GM18867 (cell line): ENCODE measurements at regions not wholly inside any gene's neighbourhood (a gene's known extent, or its start where the extent isn't known, plus 50 kb on each side); places are given as distances from the start of the nearest gene placed in this dataset.
A peak's percentile ranks its signal among the peaks of the same experiment; 100 is the strongest.

ENCODE experiments used
- ATAC-seq: cut with Tn5 transposase; IDR thresholded peaks from one replicate; pipeline ENCODE4 v1.9.1; 2021; ENCODE audit warnings: mild to moderate bottlenecking, moderate library complexity; ENCODE audit not compliant: unreplicated experiment

GRCh38 chr5:58259685-58260152 is 200.2 kb downstream of the PLK2 start:
- ATAC-seq: no peak

- no peak for ATAC-seq
These were observed 200.8 kb downstream of the PLK2 start for GRCh38 chr5:58258984-58259684.

GRCh38 chr5:58255970-58256369 is 203.9 kb downstream of the PLK2 start:
- no peak for ATAC-seq

- no peak for ATAC-seq
These were observed 204.5 kb downstream of the PLK2 start for GRCh38 chr5:58255386-58255785.

GRCh38 chr5:58248221-58248620 is 211.7 kb downstream of the PLK2 start:
- ATAC-seq: no peak

- no peak for ATAC-seq
These were observed 213.4 kb downstream of the PLK2 start for GRCh38 chr5:58246461-58246944.

GRCh38 chr5:58245476-58245840 is 214.4 kb downstream of the PLK2 start:
- no peak for ATAC-seq

- ATAC-seq: no peak
These were observed 214.9 kb downstream of the PLK2 start for GRCh38 chr5:58244819-58245475.

GRCh38 chr5:58241389-58241788 is 218.5 kb downstream of the PLK2 start:
- ATAC-seq: no peak

- ATAC-seq: no peak
These were observed 219.6 kb downstream of the PLK2 start for GRCh38 chr5:58240322-58240721.

GRCh38 chr5:58239731-58240130 is 220.2 kb downstream of the PLK2 start:
- ATAC-seq: no peak

GRCh38 chr5:58239045-58239444 is 220.8 kb downstream of the PLK2 start:
- ATAC-seq: peak; percentile 84

- ATAC-seq: no peak
These were observed 223.4 kb downstream of the PLK2 start for GRCh38 chr5:58236498-58236897.

GRCh38 chr5:58235299-58235698 is 224.6 kb downstream of the PLK2 start:
- no peak for ATAC-seq

- ATAC-seq: no peak
These were observed 227.8 kb downstream of the PLK2 start for GRCh38 chr5:58232130-58232529.

GRCh38 chr5:58231041-58231440 is 228.8 kb downstream of the PLK2 start:
- no peak for ATAC-seq

- ATAC-seq: no peak
These were observed 231.0 kb downstream of the PLK2 start for GRCh38 chr5:58228896-58229295.

GRCh38 chr5:58227858-58228257 is 232.0 kb downstream of the PLK2 start:
- peak; percentile 58 for ATAC-seq

GRCh38 chr5:58224661-58225060 is 235.2 kb downstream of the PLK2 start:
- no peak for ATAC-seq

- ATAC-seq: no peak
These were observed 235.7 kb downstream of the PLK2 start for GRCh38 chr5:58224221-58224620.

GRCh38 chr5:58215364-58215763 is 244.5 kb downstream of the PLK2 start:
- ATAC-seq: no peak

- ATAC-seq: no peak
These were observed 248.4 kb downstream of the PLK2 start for GRCh38 chr5:58211441-58211840.
